ENCODE measurements at regions not wholly inside any gene's neighbourhood (a gene's known extent, or its start where the extent isn't known, plus 50 kb on each side); places are given as distances from the start of the nearest gene placed in this dataset.

GRCh38 chr6:45718131-45718530, 297.5 kb downstream of the CLIC5 start:
- ATAC-seq: no peak
- DNase-seq (ENCODE audit: missing footprints): no peak
- intact Hi-C loops (cut with DNase I): no loop called here

- intact Hi-C loops (cut with DNase I): no loop called here
- ATAC-seq: no peak
Observed at GRCh38 chr6:45717715-45718114, 297.9 kb downstream of the CLIC5 start.

GRCh38 chr6:45717027-45717426, 298.6 kb downstream of the CLIC5 start:
- DNase-seq (ENCODE audit: missing footprints) (no peak), ATAC-seq (no peak)
- intact Hi-C loops (cut with DNase I): no loop called here

More at GRCh38 chr6:45717715-45718114, 297.9 kb downstream of the CLIC5 start:
- no peak for DNase-seq (ENCODE audit: missing footprints)

- ATAC-seq (no peak), DNase-seq (ENCODE audit: missing footprints) (no peak)
- intact Hi-C loops (cut with DNase I): loop anchor here (2.0 kb wide), 1 partner anchor 293 kb away; no protein-coding TSS in a partner anchor
Observed at GRCh38 chr6:45715508-45715803, 300.2 kb downstream of the CLIC5 start.

GRCh38 chr6:45714741-45715507, 300.7 kb downstream of the CLIC5 start:
- intact Hi-C loops (cut with DNase I): loop anchor here (1.0 to 5.0 kb wide), 4 partner anchors 292 to 1238 kb away; partner anchors contain the start of gene SUPT3H
- DNase-seq (ENCODE audit: missing footprints) (no peak), ATAC-seq (peak; percentile 91)

GRCh38 chr6:45714006-45714730, 301.5 kb downstream of the CLIC5 start:
- DNase-seq (ENCODE audit: missing footprints): no peak
- ATAC-seq: no peak
- intact Hi-C loops (cut with DNase I): loop anchor here (1.0 to 5.0 kb wide), 4 partner anchors 291 to 1237 kb away; partner anchors contain the start of gene SUPT3H
